Endothelial cell (in vitro differentiated cells): ENCODE measurements at regions not wholly inside any gene's neighbourhood (a gene's known extent, or its start where the extent isn't known, plus 50 kb on each side); places are given as distances from the start of the nearest gene placed in this dataset.
A peak's percentile ranks its signal among the peaks of the same experiment; 100 is the strongest.
"Not testable (repeated sequence)": the region's sequence is repeated elsewhere in the genome, so short reads cannot be mapped to it uniquely, and the experiment has no call there.

Source experiments
- DNase-seq: peaks from one replicate; pipeline ENCODE4 v3.0.0; 2021; ENCODE audit warnings: low spot score
- H3K27ac Mint-ChIP-seq: one replicate; pipeline ENCODE4 v1.8.0; 2021; ENCODE audit warnings: mixed read lengths, inconsistent platforms; ENCODE audit not compliant: unreplicated experiment
- H3K27me3 Mint-ChIP-seq: one replicate; pipeline ENCODE4 v1.8.0; 2021; ENCODE audit warnings: mild to moderate bottlenecking, moderate library complexity, mixed read lengths, inconsistent platforms; ENCODE audit not compliant: unreplicated experiment
- H3K36me3 Mint-ChIP-seq: one replicate; pipeline ENCODE4 v1.8.0; 2021; ENCODE audit warnings: mild to moderate bottlenecking, low read depth, mixed read lengths, inconsistent platforms; ENCODE audit not compliant: unreplicated experiment
- H3K4me1 Mint-ChIP-seq: one replicate; pipeline ENCODE4 v1.8.0; 2021; ENCODE audit warnings: mild to moderate bottlenecking, mixed read lengths, inconsistent platforms; ENCODE audit not compliant: unreplicated experiment
- H3K4me3 Mint-ChIP-seq: one replicate; pipeline ENCODE4 v1.8.0; 2021; ENCODE audit warnings: mild to moderate bottlenecking, mixed read lengths, inconsistent platforms; ENCODE audit not compliant: unreplicated experiment
- H3K9me3 Mint-ChIP-seq: one replicate; pipeline ENCODE4 v1.8.0; 2021; ENCODE audit warnings: mixed read lengths, inconsistent platforms; ENCODE audit not compliant: unreplicated experiment
- CTCF ChIP-seq: fragments of 200-600 bp; sonication (generic); IDR thresholded peaks from one replicate; pipeline ENCODE4 v1.5.0; 2021; ENCODE audit warnings: antibody characterized with exemption; ENCODE audit not compliant: unreplicated experiment

GRCh38 chr18:78798402-78799175, 181.0 kb upstream of the SALL3 start:
- H3K4me3 Mint-ChIP-seq: no peak overlapping the region
- DNase-seq: no peak
- peaks cover 55% of the 10 kb centered on the region for H3K9me3 Mint-ChIP-seq
- TF ChIP-seq CTCF: no peak
- H3K27ac Mint-ChIP-seq: no peak overlapping the region
- H3K4me1 Mint-ChIP-seq: no peaks in the 10 kb centered on the region
- peaks cover 12% of the 10 kb centered on the region for H3K27me3 Mint-ChIP-seq
- H3K36me3 Mint-ChIP-seq: peaks cover 25% of the 10 kb centered on the region

- Mint-ChIP-seq H3K9me3 (peaks cover 54% of the 10 kb centered on the region), H3K4me1 (no peaks in the 10 kb centered on the region), H3K27me3 (peaks cover 12% of the 10 kb centered on the region), H3K4me3 (no peak overlapping the region), H3K36me3 (peaks cover 25% of the 10 kb centered on the region), H3K27ac (no peak overlapping the region)
- no peak for DNase-seq
- no peak for TF ChIP-seq CTCF
Observed at GRCh38 chr18:78799382-78800089, 180.1 kb upstream of the SALL3 start.

GRCh38 chr18:78800102-78800851, 179.3 kb upstream of the SALL3 start:
- peak overlapping the region; percentile 52 for H3K27ac Mint-ChIP-seq
- peaks cover 58% of the 10 kb centered on the region for H3K9me3 Mint-ChIP-seq
- H3K36me3 Mint-ChIP-seq: peaks cover 28% of the 10 kb centered on the region
- H3K4me1 Mint-ChIP-seq, H3K4me3 Mint-ChIP-seq, DNase-seq: not testable (repeated sequence)
- H3K27me3 Mint-ChIP-seq: peaks cover 12% of the 10 kb centered on the region

GRCh38 chr18:78801011-78801410, 178.6 kb upstream of the SALL3 start:
- Mint-ChIP-seq H3K9me3 (peaks cover 52% of the 10 kb centered on the region), H3K4me3 (no peak overlapping the region), H3K4me1 (no peaks in the 10 kb centered on the region), H3K27ac (no peak overlapping the region), H3K36me3 (peaks cover 23% of the 10 kb centered on the region), H3K27me3 (peaks cover 12% of the 10 kb centered on the region)
- DNase-seq: no peak
- TF ChIP-seq CTCF: no peak

GRCh38 chr18:78803104-78803503, 176.5 kb upstream of the SALL3 start:
- H3K4me1 Mint-ChIP-seq: no peaks in the 10 kb centered on the region
- no peak for TF ChIP-seq CTCF
- H3K9me3 Mint-ChIP-seq: peaks cover 36% of the 10 kb centered on the region
- H3K4me3 Mint-ChIP-seq: no peak overlapping the region
- peaks cover 19% of the 10 kb centered on the region for H3K36me3 Mint-ChIP-seq
- no peak for DNase-seq
- no peak overlapping the region for H3K27ac Mint-ChIP-seq
- H3K27me3 Mint-ChIP-seq: peaks cover 10% of the 10 kb centered on the region
